Panc1 (cell line): ENCODE measurements at regions not wholly inside any gene's neighbourhood (a gene's known extent, or its start where the extent isn't known, plus 50 kb on each side); places are given as distances from the start of the nearest gene placed in this dataset.

ENCODE experiments used
- ATAC-seq: fragments of 200-7000 bp; cut with Tn5 transposase; 2 replicates; pipeline ENCODE4 v1.9.1; 2020; ENCODE audit warnings: mild to moderate bottlenecking, moderate library complexity
- BruUV-seq: library from RNA; stranded (reverse); fragments of 400-500 nt; replicated peaks from 2 replicates; lab custom pipeline; 2021; lab: Mats Ljungman, UMichigan
- CTCF ChIA-PET: fragments of 300-600 bp; sonication (Branson Sonifier 250); formaldehyde crosslinking; loops from one replicate; lab custom pipeline; 2022; ENCODE audit warnings: antibody characterized with exemption; lab: Charles Lee
- POLR2A ChIA-PET: fragments of 300-600 bp; sonication (Branson Sonifier 250); formaldehyde crosslinking; loops from one replicate; lab custom pipeline; 2022; ENCODE audit warnings: antibody characterized with exemption; lab: Charles Lee
- DNase-seq: peaks from one replicate; pipeline ENCODE4 v3.0.0-alpha.2; 2010; ENCODE audit warnings: low read depth, low spot score
- H3K27ac ChIP-seq: 2 replicates; pipeline ENCODE4 v1.5.1; 2011; ENCODE audit warnings: mild to moderate bottlenecking, low read length, inconsistent platforms
- H3K27me3 ChIP-seq: fragments of 200-500 bp; sonication (Bioruptor generic); 2 replicates; pipeline ENCODE4 v1.6.0; 2014; ENCODE audit warnings: low read length, inconsistent platforms; ENCODE audit not compliant: control insufficient read depth, insufficient read depth
- H3K36me3 ChIP-seq: fragments of 200-500 bp; sonication (Bioruptor generic); 2 replicates; pipeline ENCODE4 v1.5.1; 2014; ENCODE audit warnings: inconsistent platforms, mild to moderate bottlenecking, low read length, moderate library complexity; ENCODE audit not compliant: control insufficient read depth, insufficient read depth
- H3K4me1 ChIP-seq: 2 replicates; pipeline ENCODE4 v1.5.1; 2011; ENCODE audit warnings: inconsistent platforms, mild to moderate bottlenecking, low read length, moderate library complexity; ENCODE audit not compliant: control insufficient read depth, insufficient read depth
- H3K4me3 ChIP-seq, 2 experiments: 2 replicates each; pipeline ENCODE4 v1.5.1; 2011 to 2012; ENCODE audit warnings: low read depth in 2 of 2, low read length in 2 of 2, mild to moderate bottlenecking in 2 of 2, inconsistent platforms in 1 of 2, moderate library complexity in 1 of 2
- H3K9me3 ChIP-seq: fragments of 200-500 bp; sonication (Bioruptor generic); 2 replicates; pipeline ENCODE4 v1.5.1; 2014; ENCODE audit warnings: low read depth, mild to moderate bottlenecking, inconsistent platforms, low read length, moderate library complexity; ENCODE audit not compliant: control insufficient read depth, insufficient read depth
- POLR2AphosphoS5 ChIP-seq: IDR thresholded peaks from 2 replicates; pipeline ENCODE4 v1.6.1; 2012; ENCODE audit warnings: mild to moderate bottlenecking, low read depth, low read length, moderate library complexity
- SIN3A ChIP-seq: IDR thresholded peaks from 2 replicates; pipeline ENCODE4 v1.6.1; 2012; ENCODE audit warnings: low read depth, mild to moderate bottlenecking, low read length, moderate library complexity, borderline replicate concordance; ENCODE audit not compliant: insufficient read depth
- TCF7L2 ChIP-seq: IDR thresholded peaks from 2 replicates; pipeline ENCODE4 v1.6.1; 2011; ENCODE audit warnings: mild to moderate bottlenecking, low read depth, low read length, inconsistent platforms
- in situ Hi-C: cut with HindIII; loops from 2 replicates; pipeline ENCODE4 v1.10.0; 2016; ENCODE audit warnings: low sequenced_read_pairs, low pct_unique_long_range_greater_than_20kb
- intact Hi-C: fragments of 100-400 bp; cut with micrococcal nuclease; formaldehyde crosslinking; loops from one replicate; pipeline ENCODE4 v1.10.0; 2022; ENCODE audit not compliant: unreplicated experiment
- TF ChIP-seq, protein P1 (sequence below): fragments of 450-650 bp; IDR thresholded peaks from 2 replicates; pipeline ENCODE4 v1.5.1; 2017; ENCODE audit warnings: mild to moderate bottlenecking
- TF ChIP-seq, protein P2 (sequence below), 2 experiments: IDR thresholded peaks; 2 replicates each; pipeline ENCODE4 v1.6.1; 2011 to 2012; ENCODE audit warnings: low read depth in 2 of 2, control low read depth in 1 of 2, low read length in 1 of 2, mild to moderate bottlenecking in 1 of 2, moderate library complexity in 1 of 2; ENCODE audit not compliant: insufficient read depth in 1 of 2

DNA sequence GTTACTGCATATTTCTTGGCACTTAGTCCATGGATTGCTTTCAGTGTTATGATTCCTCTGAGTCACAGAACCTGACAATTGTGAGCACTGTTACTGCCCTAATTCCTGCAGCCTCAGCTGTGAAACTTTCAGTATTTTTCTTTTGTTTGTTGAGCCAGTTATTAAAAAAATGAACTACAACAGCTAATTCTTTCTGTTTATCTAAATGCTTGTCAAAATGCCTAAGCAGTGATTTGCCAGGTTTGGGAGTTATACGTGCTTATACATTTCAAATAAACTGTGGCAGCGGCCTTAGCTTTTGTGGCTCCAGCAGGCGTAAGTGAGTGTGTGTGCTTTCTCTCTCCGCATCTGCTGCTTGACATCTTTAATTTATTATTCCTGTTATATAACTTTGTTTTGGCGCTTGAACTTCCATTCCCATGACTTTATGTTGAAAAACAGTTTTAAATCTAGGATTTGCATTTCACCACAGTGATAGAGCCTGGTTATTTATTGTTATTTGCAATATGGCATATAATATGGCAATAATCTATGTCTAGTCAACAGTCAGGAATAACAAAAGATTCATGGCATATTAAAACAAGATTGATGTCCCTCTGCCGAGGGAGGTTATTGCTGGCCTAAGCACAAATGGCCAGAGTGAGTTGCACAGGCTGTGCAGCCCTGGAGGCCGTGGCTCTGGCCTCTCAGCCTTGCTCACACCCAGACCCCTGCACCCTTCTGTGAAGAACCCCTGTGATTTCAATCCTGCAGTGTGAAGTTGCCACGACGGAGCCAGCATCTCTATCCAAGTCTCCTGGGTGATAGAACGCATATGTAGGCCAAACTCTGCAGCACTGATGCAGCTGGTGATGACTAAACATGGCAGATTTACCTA, 303.4 kb downstream of the THBS2 start:
- TF ChIP-seq, protein P1, sequence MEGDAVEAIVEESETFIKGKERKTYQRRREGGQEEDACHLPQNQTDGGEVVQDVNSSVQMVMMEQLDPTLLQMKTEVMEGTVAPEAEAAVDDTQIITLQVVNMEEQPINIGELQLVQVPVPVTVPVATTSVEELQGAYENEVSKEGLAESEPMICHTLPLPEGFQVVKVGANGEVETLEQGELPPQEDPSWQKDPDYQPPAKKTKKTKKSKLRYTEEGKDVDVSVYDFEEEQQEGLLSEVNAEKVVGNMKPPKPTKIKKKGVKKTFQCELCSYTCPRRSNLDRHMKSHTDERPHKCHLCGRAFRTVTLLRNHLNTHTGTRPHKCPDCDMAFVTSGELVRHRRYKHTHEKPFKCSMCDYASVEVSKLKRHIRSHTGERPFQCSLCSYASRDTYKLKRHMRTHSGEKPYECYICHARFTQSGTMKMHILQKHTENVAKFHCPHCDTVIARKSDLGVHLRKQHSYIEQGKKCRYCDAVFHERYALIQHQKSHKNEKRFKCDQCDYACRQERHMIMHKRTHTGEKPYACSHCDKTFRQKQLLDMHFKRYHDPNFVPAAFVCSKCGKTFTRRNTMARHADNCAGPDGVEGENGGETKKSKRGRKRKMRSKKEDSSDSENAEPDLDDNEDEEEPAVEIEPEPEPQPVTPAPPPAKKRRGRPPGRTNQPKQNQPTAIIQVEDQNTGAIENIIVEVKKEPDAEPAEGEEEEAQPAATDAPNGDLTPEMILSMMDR: no peak
- TF ChIP-seq SIN3A (no peak), POLR2AphosphoS5 (no peak), TCF7L2 (no peak)
- TF ChIP-seq, protein P2, sequence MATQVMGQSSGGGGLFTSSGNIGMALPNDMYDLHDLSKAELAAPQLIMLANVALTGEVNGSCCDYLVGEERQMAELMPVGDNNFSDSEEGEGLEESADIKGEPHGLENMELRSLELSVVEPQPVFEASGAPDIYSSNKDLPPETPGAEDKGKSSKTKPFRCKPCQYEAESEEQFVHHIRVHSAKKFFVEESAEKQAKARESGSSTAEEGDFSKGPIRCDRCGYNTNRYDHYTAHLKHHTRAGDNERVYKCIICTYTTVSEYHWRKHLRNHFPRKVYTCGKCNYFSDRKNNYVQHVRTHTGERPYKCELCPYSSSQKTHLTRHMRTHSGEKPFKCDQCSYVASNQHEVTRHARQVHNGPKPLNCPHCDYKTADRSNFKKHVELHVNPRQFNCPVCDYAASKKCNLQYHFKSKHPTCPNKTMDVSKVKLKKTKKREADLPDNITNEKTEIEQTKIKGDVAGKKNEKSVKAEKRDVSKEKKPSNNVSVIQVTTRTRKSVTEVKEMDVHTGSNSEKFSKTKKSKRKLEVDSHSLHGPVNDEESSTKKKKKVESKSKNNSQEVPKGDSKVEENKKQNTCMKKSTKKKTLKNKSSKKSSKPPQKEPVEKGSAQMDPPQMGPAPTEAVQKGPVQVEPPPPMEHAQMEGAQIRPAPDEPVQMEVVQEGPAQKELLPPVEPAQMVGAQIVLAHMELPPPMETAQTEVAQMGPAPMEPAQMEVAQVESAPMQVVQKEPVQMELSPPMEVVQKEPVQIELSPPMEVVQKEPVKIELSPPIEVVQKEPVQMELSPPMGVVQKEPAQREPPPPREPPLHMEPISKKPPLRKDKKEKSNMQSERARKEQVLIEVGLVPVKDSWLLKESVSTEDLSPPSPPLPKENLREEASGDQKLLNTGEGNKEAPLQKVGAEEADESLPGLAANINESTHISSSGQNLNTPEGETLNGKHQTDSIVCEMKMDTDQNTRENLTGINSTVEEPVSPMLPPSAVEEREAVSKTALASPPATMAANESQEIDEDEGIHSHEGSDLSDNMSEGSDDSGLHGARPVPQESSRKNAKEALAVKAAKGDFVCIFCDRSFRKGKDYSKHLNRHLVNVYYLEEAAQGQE (IDR thresholded peaks at IDR 0.05; ENCODE audit: insufficient read depth in 1 of 2, low read depth in 2 of 2, low read length in 1 of 2): no peak
- Histone ChIP-seq H3K4me1 (no peaks in the 10 kb centered on the region), H3K27ac (no peak overlapping the region), H3K4me3 (no peak overlapping the region), H3K36me3 (no peaks in the 10 kb centered on the region), H3K27me3 (peaks cover 23% of the 10 kb centered on the region), H3K9me3 (no peaks in the 10 kb centered on the region)
- no TSS peak for BruUV-seq
- ChIA-PET POLR2A (no interaction called here), CTCF (no interaction called here)
- in situ Hi-C loops (no loop called here), intact Hi-C loops (loop anchor here (10.0 kb wide), 1 partner anchor 375 kb away; no protein-coding TSS in a partner anchor)
- ATAC-seq (no peak), DNase-seq (no peak)

DNA sequence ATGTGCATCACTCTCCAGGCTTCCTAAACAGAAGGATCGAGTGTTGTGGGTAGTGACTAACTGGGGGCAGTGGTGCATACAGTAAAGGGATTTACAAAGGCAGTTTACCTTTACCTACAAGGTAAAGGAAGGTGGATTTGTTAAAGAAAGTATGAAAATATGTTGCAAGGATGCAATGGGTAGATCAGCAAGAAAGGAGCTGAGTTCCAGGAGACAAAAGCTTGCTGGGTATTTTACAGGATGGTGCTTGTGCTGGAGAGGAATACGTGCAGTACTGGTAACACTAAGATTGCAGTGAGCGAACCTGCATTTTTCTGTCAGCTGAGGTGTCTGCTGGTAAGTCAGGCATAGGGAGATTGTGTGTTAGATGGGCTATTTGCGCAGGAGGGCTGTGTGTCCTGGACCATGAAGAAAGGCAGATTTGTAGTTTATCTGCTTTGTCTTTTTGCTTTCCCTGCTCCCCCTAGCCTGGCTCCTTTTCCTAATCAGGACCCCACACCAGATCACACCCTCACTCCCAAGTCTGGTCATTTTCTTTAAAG, 304.6 kb downstream of the THBS2 start:
- H3K9me3 ChIP-seq: no peaks in the 10 kb centered on the region
- TF ChIP-seq TCF7L2: no peak
- POLR2A ChIA-PET: no interaction called here
- BruUV-seq: no TSS peak
- H3K36me3 ChIP-seq: no peaks in the 10 kb centered on the region
- in situ Hi-C loops (no loop called here), intact Hi-C loops (no loop called here)
- CTCF ChIA-PET: no interaction called here
- no peak overlapping the region for H3K27ac ChIP-seq
- peaks cover 27% of the 10 kb centered on the region for H3K27me3 ChIP-seq
- ATAC-seq (no peak), DNase-seq (no peak)
- H3K4me3 ChIP-seq: no peak overlapping the region
- no peaks in the 10 kb centered on the region for H3K4me1 ChIP-seq

DNA sequence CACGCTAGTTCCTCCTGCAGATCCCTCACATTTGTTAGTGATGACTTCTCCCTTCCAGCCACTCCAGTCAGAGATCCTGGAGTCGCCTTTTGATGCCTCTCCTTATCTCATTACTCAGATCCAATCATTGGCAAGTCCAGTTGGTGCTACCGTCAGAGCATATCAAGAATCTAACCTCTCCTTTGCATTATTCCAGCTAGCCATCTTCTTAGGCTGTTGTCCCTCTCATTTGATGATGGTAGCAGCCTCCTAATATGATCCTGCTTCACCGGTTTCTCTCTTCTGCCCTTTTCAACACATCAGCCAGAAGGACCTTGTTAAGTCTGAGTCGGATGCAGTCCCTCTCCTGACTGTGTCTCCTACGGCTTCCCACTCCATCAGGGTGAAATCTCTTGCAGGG, 305.6 kb downstream of the THBS2 start:
- H3K9me3 ChIP-seq: no peaks in the 10 kb centered on the region
- no peak overlapping the region for H3K27ac ChIP-seq
- no peaks in the 10 kb centered on the region for H3K4me1 ChIP-seq
- CTCF ChIA-PET: no interaction called here
- TF ChIP-seq SIN3A (no peak), TCF7L2 (no peak), POLR2AphosphoS5 (no peak)
- TF ChIP-seq, protein P2 (IDR thresholded peaks at IDR 0.05; ENCODE audit: insufficient read depth in 1 of 2, low read depth in 2 of 2, low read length in 1 of 2): no peak
- TF ChIP-seq, protein P1: no peak
- DNase-seq (no peak), ATAC-seq (no peak)
- H3K36me3 ChIP-seq: no peaks in the 10 kb centered on the region
- BruUV-seq: no TSS peak
- intact Hi-C loops: no loop called here
- H3K4me3 ChIP-seq: no peak overlapping the region
- peaks cover 28% of the 10 kb centered on the region for H3K27me3 ChIP-seq
- in situ Hi-C loops: no loop called here
- POLR2A ChIA-PET: no interaction called here
